ENCODE measurements at regions not wholly inside any gene's neighbourhood (a gene's known extent, or its start where the extent isn't known, plus 50 kb on each side); places are given as distances from the start of the nearest gene placed in this dataset.
A peak's percentile ranks its signal among the peaks of the same experiment; 100 is the strongest.
"Not testable (repeated sequence)": the region's sequence is repeated elsewhere in the genome, so short reads cannot be mapped to it uniquely, and the experiment has no call there.

DNA sequence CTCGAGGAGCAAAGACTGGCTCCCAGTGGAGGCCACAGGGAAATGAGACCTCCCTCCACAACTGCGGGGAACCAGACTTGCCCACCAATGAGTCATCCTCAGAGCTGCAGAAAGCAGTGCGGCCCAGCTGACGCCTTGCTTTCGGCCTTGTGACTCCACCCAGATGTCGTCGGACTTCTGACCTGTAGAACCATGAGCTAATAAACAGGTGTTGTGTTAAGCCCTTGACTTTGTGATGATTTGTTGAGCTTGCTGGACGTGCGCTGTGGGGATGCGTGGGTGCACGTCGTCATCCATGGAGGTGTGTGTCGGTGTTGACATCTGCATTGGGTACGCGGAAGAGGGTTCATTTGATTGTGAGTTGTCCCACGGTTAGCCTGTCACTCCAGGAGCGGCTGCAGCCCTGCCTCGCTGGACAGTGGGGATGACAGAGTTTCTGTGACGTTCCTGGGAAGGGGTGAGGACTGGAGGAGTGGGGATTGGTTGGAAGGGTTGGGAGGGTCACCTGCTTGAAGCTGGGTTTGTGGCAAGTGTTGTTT lies 154.1 kb downstream of the SH3BP4 start:
- no peaks in the 10 kb centered on the region for H3K79me1 ChIP-seq (ENCODE audit: low read length)
- WGBS (ENCODE audit: extremely low coverage, insufficient coverage, insufficient read length) = no CpG with 5 or more reads among the region's 19 CpGs
- no peak overlapping the region for H3K23ac ChIP-seq (ENCODE audit: low read length)
- H3K4me1 ChIP-seq (ENCODE audit: control insufficient read depth in 1 of 2, insufficient read depth in 2 of 2, low read length in 2 of 2) = no peaks in the 10 kb centered on the region
- H3K36me3 ChIP-seq (ENCODE audit: control insufficient read depth in 1 of 2, insufficient read depth in 2 of 2, low read length in 2 of 2) = no peaks in the 10 kb centered on the region
- no peak overlapping the region for H2AK5ac ChIP-seq (ENCODE audit: low read length)
- no peak for DNase-seq
- H3K4me2 ChIP-seq (ENCODE audit: low read length) = no peak overlapping the region
- no peak overlapping the region for H2BK5ac ChIP-seq (ENCODE audit: low read depth, low read length, poor library complexity)
- no peak overlapping the region for H2BK120ac ChIP-seq (ENCODE audit: insufficient read depth, low read length, poor library complexity)
- no peak overlapping the region for H3K14ac ChIP-seq (ENCODE audit: low read length)
- H4K91ac ChIP-seq (ENCODE audit: low read depth, low read length) = no peak overlapping the region
- H3K18ac ChIP-seq (ENCODE audit: low read length) = no peak overlapping the region
- no peak overlapping the region for H4K12ac ChIP-seq (ENCODE audit: low read depth, low read length)
- H3K9me3 ChIP-seq (ENCODE audit: insufficient read depth, low read depth, low read length) = no peaks in the 10 kb centered on the region
- H3K9ac ChIP-seq (ENCODE audit: low read length) = no peak overlapping the region
- no peak overlapping the region for H4K8ac ChIP-seq (ENCODE audit: low read depth, low read length)
- no peak overlapping the region for H3K4ac ChIP-seq (ENCODE audit: low read depth, low read length)
- no peak overlapping the region for H2BK12ac ChIP-seq (ENCODE audit: low read length)
- H3K27ac ChIP-seq (ENCODE audit: low read depth, low read length) = no peak overlapping the region
- H3K79me2 ChIP-seq (ENCODE audit: control insufficient read depth, insufficient read depth, low read length, poor library complexity) = no peaks in the 10 kb centered on the region
- no peaks in the 10 kb centered on the region for H3K27me3 ChIP-seq (ENCODE audit: insufficient read depth, low read length)
- no peak overlapping the region for H2AFZ ChIP-seq (ENCODE audit: insufficient read depth, low read length, poor library complexity)
- H3K4me3 ChIP-seq (ENCODE audit: low read depth, low read length) = no peak overlapping the region

DNA sequence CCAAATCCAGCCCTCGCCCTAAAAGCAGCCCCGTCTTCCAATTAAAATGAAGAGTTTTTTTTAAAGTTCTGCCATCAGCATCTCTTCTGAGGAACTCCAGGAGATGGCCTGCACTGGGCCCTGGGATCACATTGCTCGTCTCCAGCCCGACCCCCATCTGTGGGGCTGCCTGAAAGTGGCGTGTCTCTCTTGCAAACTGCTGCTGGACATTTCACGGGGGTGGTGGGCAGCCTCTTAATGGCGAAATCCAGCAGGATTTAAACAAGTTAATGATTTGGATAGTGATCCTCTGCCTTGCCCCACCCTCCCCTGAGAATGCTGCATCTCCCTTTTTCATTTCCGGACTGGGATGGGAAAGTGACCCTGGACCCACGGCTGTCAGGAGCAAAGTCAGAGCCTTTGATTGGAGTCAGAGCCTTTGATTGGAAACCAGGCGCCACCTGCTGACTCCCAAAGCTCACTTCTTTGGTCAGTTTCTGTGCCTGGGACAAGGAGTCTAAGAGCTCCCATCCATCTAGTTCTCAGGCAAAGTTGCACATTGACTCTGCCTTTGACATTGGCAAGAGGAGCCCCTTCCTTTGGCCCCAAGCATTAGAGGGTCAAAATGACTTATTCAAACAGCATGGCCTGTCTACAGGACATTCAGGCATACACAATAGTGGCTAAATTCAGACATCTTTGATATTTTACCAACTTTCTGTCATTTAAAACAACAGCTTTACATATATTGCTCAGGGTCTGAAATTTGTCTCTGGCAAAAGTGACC lies 155.2 kb downstream of the SH3BP4 start:
- WGBS (ENCODE audit: extremely low coverage, insufficient coverage, insufficient read length) = no CpG with 5 or more reads among the region's 10 CpGs
- no peaks in the 10 kb centered on the region for H3K79me1 ChIP-seq (ENCODE audit: low read length)

DNA sequence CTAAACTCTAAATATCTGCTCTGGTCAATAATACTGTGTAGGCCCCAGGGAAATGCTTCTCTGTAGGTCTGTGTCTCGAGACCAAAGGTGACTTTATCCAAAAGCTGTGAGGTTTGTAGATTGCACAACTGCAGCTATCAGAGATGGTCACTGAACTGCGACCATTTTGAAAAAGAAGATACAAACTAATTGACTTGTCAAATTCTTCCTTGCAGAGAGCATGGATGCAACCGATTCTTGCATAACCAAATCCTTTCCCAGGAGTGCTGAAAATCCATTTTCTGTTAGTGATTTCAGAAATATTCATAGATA lies 155.8 kb downstream of the SH3BP4 start:
- no peaks in the 10 kb centered on the region for H3K79me2 ChIP-seq (ENCODE audit: control insufficient read depth, insufficient read depth, low read length, poor library complexity)
- no peak overlapping the region for H2BK5ac ChIP-seq (ENCODE audit: low read depth, low read length, poor library complexity)
- no peak overlapping the region for H3K23ac ChIP-seq (ENCODE audit: low read length)
- H3K27ac ChIP-seq (ENCODE audit: low read depth, low read length) = no peak overlapping the region
- H2AFZ ChIP-seq (ENCODE audit: insufficient read depth, low read length, poor library complexity) = no peak overlapping the region
- H2BK120ac ChIP-seq (ENCODE audit: insufficient read depth, low read length, poor library complexity) = no peak overlapping the region
- no peak overlapping the region for H3K4me2 ChIP-seq (ENCODE audit: low read length)
- no peak overlapping the region for H4K91ac ChIP-seq (ENCODE audit: low read depth, low read length)
- H3K79me1 ChIP-seq (ENCODE audit: low read length) = no peaks in the 10 kb centered on the region
- no peaks in the 10 kb centered on the region for H3K9me3 ChIP-seq (ENCODE audit: insufficient read depth, low read depth, low read length)
- WGBS (ENCODE audit: extremely low coverage, insufficient coverage, insufficient read length) = no CpG with 5 or more reads among the region's 3 CpGs
- no peaks in the 10 kb centered on the region for H3K36me3 ChIP-seq (ENCODE audit: control insufficient read depth in 1 of 2, insufficient read depth in 2 of 2, low read length in 2 of 2)
- H3K9ac ChIP-seq (ENCODE audit: low read length) = no peak overlapping the region
- H3K18ac ChIP-seq (ENCODE audit: low read length) = no peak overlapping the region
- no peak overlapping the region for H3K4ac ChIP-seq (ENCODE audit: low read depth, low read length)
- no peak overlapping the region for H3K4me3 ChIP-seq (ENCODE audit: low read depth, low read length)
- no peak overlapping the region for H2AK5ac ChIP-seq (ENCODE audit: low read length)
- no peak overlapping the region for H2BK12ac ChIP-seq (ENCODE audit: low read length)
- no peaks in the 10 kb centered on the region for H3K4me1 ChIP-seq (ENCODE audit: control insufficient read depth in 1 of 2, insufficient read depth in 2 of 2, low read length in 2 of 2)
- no peak overlapping the region for H4K8ac ChIP-seq (ENCODE audit: low read depth, low read length)
- no peaks in the 10 kb centered on the region for H3K27me3 ChIP-seq (ENCODE audit: insufficient read depth, low read length)
- no peak overlapping the region for H3K14ac ChIP-seq (ENCODE audit: low read length)
- no peak overlapping the region for H4K12ac ChIP-seq (ENCODE audit: low read depth, low read length)
- no peak for DNase-seq

More for the DNA sequence above, 155.2 kb downstream of the SH3BP4 start:
- Histone ChIP-seq H3K4me2 (ENCODE audit: low read length) (no peak overlapping the region), H3K4ac (ENCODE audit: low read depth, low read length) (no peak overlapping the region), H3K27ac (ENCODE audit: low read depth, low read length) (no peak overlapping the region), H3K36me3 (ENCODE audit: control insufficient read depth in 1 of 2, insufficient read depth in 2 of 2, low read length in 2 of 2) (no peaks in the 10 kb centered on the region), H3K23ac (ENCODE audit: low read length) (no peak overlapping the region), H2AK5ac (ENCODE audit: low read length) (no peak overlapping the region), H2BK120ac (ENCODE audit: insufficient read depth, low read length, poor library complexity) (no peak overlapping the region), H3K79me2 (ENCODE audit: control insufficient read depth, insufficient read depth, low read length, poor library complexity) (no peaks in the 10 kb centered on the region), H3K9ac (ENCODE audit: low read length) (no peak overlapping the region), H2BK5ac (ENCODE audit: low read depth, low read length, poor library complexity) (no peak overlapping the region), H4K91ac (ENCODE audit: low read depth, low read length) (no peak overlapping the region), H4K12ac (ENCODE audit: low read depth, low read length) (no peak overlapping the region), H3K27me3 (ENCODE audit: insufficient read depth, low read length) (no peaks in the 10 kb centered on the region), H3K14ac (ENCODE audit: low read length) (no peak overlapping the region), H2AFZ (ENCODE audit: insufficient read depth, low read length, poor library complexity) (no peak overlapping the region), H3K18ac (ENCODE audit: low read length) (no peak overlapping the region), H3K4me3 (ENCODE audit: low read depth, low read length) (no peak overlapping the region), H3K4me1 (ENCODE audit: control insufficient read depth in 1 of 2, insufficient read depth in 2 of 2, low read length in 2 of 2) (no peaks in the 10 kb centered on the region), H3K9me3 (ENCODE audit: insufficient read depth, low read depth, low read length) (no peaks in the 10 kb centered on the region), H2BK12ac (ENCODE audit: low read length) (no peak overlapping the region), H4K8ac (ENCODE audit: low read depth, low read length) (no peak overlapping the region)
- DNase-seq = peak; percentile 57 to 76

DNA sequence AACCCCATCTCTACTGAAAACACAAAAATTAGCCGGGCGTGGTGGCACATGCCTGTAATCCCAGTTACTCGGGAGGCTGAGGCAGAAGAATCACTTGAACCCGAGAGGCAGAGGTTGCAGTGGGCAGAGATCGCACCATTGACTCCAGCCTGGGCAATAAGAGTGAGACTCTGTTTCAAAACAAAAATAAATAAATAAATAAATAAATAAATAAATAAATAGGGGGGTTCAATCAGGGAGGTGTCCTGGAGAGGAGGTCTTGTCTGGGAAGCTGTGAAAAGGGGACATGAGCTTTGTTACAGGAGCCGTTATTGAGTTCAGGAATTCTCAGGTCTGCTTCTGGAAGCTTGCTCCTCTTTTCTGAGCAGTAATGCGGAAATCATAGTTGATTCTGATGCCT lies 157.7 kb downstream of the SH3BP4 start:
- not testable (repeated sequence) for DNase-seq; H3K27ac ChIP-seq (ENCODE audit: low read depth, low read length); H3K14ac ChIP-seq (ENCODE audit: low read length)

More for the DNA sequence above, 157.7 kb downstream of the SH3BP4 start:
- not testable (repeated sequence) for H2BK120ac ChIP-seq (ENCODE audit: insufficient read depth, low read length, poor library complexity); H3K79me1 ChIP-seq (ENCODE audit: low read length); H3K9me3 ChIP-seq (ENCODE audit: insufficient read depth, low read depth, low read length); H3K36me3 ChIP-seq (ENCODE audit: control insufficient read depth in 1 of 2, insufficient read depth in 2 of 2, low read length in 2 of 2); H3K23ac ChIP-seq (ENCODE audit: low read length); H2BK5ac ChIP-seq (ENCODE audit: low read depth, low read length, poor library complexity); H4K8ac ChIP-seq (ENCODE audit: low read depth, low read length); H2AFZ ChIP-seq (ENCODE audit: insufficient read depth, low read length, poor library complexity); H3K79me2 ChIP-seq (ENCODE audit: control insufficient read depth, insufficient read depth, low read length, poor library complexity); H3K4me3 ChIP-seq (ENCODE audit: low read depth, low read length); H2BK12ac ChIP-seq (ENCODE audit: low read length); H3K4ac ChIP-seq (ENCODE audit: low read depth, low read length); H3K9ac ChIP-seq (ENCODE audit: low read length); H4K91ac ChIP-seq (ENCODE audit: low read depth, low read length); H3K4me2 ChIP-seq (ENCODE audit: low read length); H3K27me3 ChIP-seq (ENCODE audit: insufficient read depth, low read length); H3K18ac ChIP-seq (ENCODE audit: low read length); H4K12ac ChIP-seq (ENCODE audit: low read depth, low read length); H2AK5ac ChIP-seq (ENCODE audit: low read length); H3K4me1 ChIP-seq (ENCODE audit: control insufficient read depth in 1 of 2, insufficient read depth in 2 of 2, low read length in 2 of 2)
- WGBS (ENCODE audit: extremely low coverage, insufficient coverage, insufficient read length) = no CpG with 5 or more reads among the region's 7 CpGs

Data from trophoblast cell (in vitro differentiated cells and primary cell).